ENCODE measurements at regions not wholly inside any gene's neighbourhood (a gene's known extent, or its start where the extent isn't known, plus 50 kb on each side); places are given as distances from the start of the nearest gene placed in this dataset.
"Not testable (repeated sequence)": the region's sequence is repeated elsewhere in the genome, so short reads cannot be mapped to it uniquely, and the experiment has no call there.

DNA sequence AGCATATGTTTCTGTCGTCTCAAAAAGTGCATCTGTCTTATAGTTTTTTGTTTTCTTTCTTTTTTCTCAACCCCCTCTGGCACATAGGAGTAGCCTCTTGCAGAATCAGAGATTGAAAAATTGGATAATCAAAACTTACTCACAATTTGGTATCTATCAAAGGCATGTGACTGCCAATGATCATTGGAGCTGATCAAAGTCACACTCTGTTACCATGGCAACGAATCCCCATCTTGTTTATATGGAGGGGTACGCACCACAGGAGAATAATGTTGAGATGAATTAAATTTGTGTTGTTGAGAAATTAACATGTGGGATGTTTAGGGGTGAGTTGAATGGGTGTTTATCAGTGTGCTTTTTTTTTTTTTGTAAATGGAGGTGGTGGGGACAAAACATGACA is 458.3 kb upstream of the FANCL start:
- ATAC-seq (no peak), DNase-seq (no peak)
- no peak for TF ChIP-seq CTCF (IDR thresholded peaks at IDR 0.05)
- H3K36me3 ChIP-seq (ENCODE audit: insufficient read depth in 1 of 2, low read depth in 1 of 2) = no peaks in the 10 kb centered on the region
- intact Hi-C loops (cut with DNase I) = no loop called here
- no peak overlapping the region for H3K27ac ChIP-seq
- H3K27me3 ChIP-seq (ENCODE audit: insufficient read depth in 3 of 3, low read length in 2 of 3) = no peaks in the 10 kb centered on the region
- no peaks in the 10 kb centered on the region for H3K4me1 ChIP-seq
- no peak overlapping the region for H3K4me3 ChIP-seq
- WGBS, 3 donors = 64 to 73% (median 64%) methylated on average over 3 of the region's 3 CpGs
- no peaks in the 10 kb centered on the region for H3K9me3 ChIP-seq

DNA sequence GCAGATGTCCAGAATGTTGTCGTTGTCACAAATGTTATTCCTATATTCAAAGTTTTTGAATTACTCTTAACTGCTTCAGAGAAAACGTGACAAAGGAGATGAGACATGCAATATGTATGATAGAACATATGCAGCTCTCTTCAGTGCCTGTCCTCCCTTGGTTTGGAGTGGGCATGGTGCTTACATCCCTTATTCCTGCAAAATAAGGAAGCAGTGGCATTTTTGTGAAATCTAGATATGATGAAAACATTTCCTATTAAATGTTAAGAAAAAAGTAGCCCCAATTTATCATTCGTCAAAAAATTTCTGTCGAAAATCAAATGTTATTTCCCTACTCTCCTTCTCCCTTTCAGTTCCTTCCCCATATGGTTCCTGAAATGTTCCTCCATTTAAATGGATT is 457.5 kb upstream of the FANCL start:
- no peaks in the 10 kb centered on the region for H3K36me3 ChIP-seq (ENCODE audit: insufficient read depth in 1 of 2, low read depth in 1 of 2)
- H3K27ac ChIP-seq = no peak overlapping the region
- no peaks in the 10 kb centered on the region for H3K4me1 ChIP-seq
- H3K4me3 ChIP-seq = no peak overlapping the region
- 72 to 82% (median 77%) methylated on average over 4 of the region's 4 CpGs for WGBS, 3 donors
- DNase-seq = no peak
- ATAC-seq = no peak
- TF ChIP-seq CTCF (IDR thresholded peaks at IDR 0.05) = no peak
- H3K27me3 ChIP-seq (ENCODE audit: insufficient read depth in 3 of 3, low read length in 2 of 3) = no peaks in the 10 kb centered on the region
- H3K9me3 ChIP-seq = no peaks in the 10 kb centered on the region
- intact Hi-C loops (cut with DNase I) = no loop called here

- 71 to 98% (median 97%) methylated on average over 2 of the region's 2 CpGs for whole genome bisulfite sequencing, 3 donors
- H3K4me3 ChIP-seq; H3K27ac ChIP-seq; intact Hi-C loops (cut with DNase I); H3K9me3 ChIP-seq; ATAC-seq; DNase-seq; H3K4me1 ChIP-seq; H3K27me3 ChIP-seq (ENCODE audit: insufficient read depth in 3 of 3, low read length in 2 of 3); H3K36me3 ChIP-seq (ENCODE audit: insufficient read depth in 1 of 2, low read depth in 1 of 2): not testable (repeated sequence)
Observed at GRCh38 chr2:58694114-58694513, 453.0 kb upstream of the FANCL start.

DNA sequence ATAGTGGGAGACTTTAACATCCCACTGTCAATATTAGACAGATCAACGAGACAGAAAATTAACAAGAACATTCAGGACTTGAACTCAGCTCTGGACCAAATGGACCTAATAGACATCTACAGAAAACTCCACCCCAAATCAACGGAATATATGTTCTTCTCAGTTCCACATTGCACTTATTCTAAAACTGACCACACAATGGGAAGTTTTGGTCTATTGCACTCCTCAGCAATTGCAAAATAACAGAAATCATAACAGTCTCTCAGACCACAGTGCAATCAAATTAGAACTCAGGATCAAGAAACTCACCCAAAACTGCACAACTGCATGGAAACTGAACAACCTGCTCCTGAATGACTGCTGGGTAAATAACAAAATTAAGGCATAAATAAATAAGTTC is 449.9 kb upstream of the FANCL start:
- H3K4me1 ChIP-seq; H3K4me3 ChIP-seq; H3K9me3 ChIP-seq; H3K36me3 ChIP-seq (ENCODE audit: insufficient read depth in 1 of 2, low read depth in 1 of 2); intact Hi-C loops (cut with DNase I); H3K27me3 ChIP-seq (ENCODE audit: insufficient read depth in 3 of 3, low read length in 2 of 3); H3K27ac ChIP-seq; DNase-seq; ATAC-seq: not testable (repeated sequence)
- WGBS, 3 donors = 58 to 79% (median 78%) methylated on average over 2 of the region's 2 CpGs

DNA sequence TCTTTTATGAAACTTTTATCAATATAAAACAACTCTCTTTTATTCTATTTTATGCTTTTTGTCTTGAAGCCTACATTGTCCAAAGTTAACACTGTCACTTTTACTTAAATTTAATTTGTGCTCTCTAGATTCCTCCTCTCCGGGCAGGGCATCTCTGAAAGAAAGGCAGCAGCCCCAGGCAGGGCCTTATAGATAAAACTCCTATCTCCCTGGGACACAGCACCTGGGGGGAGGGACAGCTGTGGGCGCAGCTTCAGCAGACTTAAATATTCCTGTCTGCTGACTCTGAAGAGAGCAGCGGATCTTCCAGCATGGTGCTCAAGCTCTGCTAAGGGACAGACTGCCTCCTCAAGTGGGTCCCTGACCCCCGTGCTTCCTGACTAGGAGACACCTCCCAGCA is 447.7 kb upstream of the FANCL start:
- Histone ChIP-seq H3K4me1 (no peaks in the 10 kb centered on the region), H3K9me3 (no peaks in the 10 kb centered on the region), H3K36me3 (ENCODE audit: insufficient read depth in 1 of 2, low read depth in 1 of 2) (no peaks in the 10 kb centered on the region), H3K27me3 (ENCODE audit: insufficient read depth in 3 of 3, low read length in 2 of 3) (no peaks in the 10 kb centered on the region), H3K27ac (no peak overlapping the region), H3K4me3 (no peak overlapping the region)
- no peak for DNase-seq
- no peak for TF ChIP-seq CTCF (IDR thresholded peaks at IDR 0.05)
- intact Hi-C loops (cut with DNase I) = no loop called here
- 73 to 81% (median 80%) methylated on average over 4 of the region's 4 CpGs for WGBS, 3 donors
- ATAC-seq = no peak

DNA sequence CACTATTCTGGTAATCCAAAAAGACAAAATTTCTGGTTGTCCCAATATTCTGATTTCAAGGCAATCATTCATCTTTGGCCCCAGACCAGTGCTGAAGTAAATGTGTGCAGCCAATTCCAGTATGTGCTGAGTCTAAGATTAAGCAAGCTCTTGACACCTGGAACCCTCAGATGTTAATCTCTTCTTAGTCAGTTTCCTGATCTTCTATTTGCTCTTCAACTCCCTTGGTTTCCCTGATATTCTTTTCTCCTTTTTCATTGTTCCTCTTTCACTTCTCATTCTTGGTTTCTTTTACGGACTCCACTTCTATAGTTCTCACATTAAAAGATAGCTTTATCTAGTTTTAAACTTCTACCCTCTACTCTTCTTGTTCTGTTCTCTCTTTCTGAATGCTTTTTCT is 445.7 kb upstream of the FANCL start:
- Histone ChIP-seq H3K27me3 (ENCODE audit: insufficient read depth in 3 of 3, low read length in 2 of 3) (no peaks in the 10 kb centered on the region), H3K36me3 (ENCODE audit: insufficient read depth in 1 of 2, low read depth in 1 of 2) (no peaks in the 10 kb centered on the region), H3K4me1 (no peaks in the 10 kb centered on the region), H3K9me3 (no peaks in the 10 kb centered on the region), H3K4me3 (no peak overlapping the region), H3K27ac (no peak overlapping the region)
- intact Hi-C loops (cut with DNase I) = no loop called here
- TF ChIP-seq CTCF (IDR thresholded peaks at IDR 0.05) = no peak
- DNase-seq (no peak), ATAC-seq (no peak)
- WGBS, 3 donors = 51 to 85% (median 78%) methylated on average over 1 of the region's 1 CpG
